ENCODE measurements at regions not wholly inside any gene's neighbourhood (a gene's known extent, or its start where the extent isn't known, plus 50 kb on each side); places are given as distances from the start of the nearest gene placed in this dataset.
"Not testable (repeated sequence)": the region's sequence is repeated elsewhere in the genome, so short reads cannot be mapped to it uniquely, and the experiment has no call there.

GRCh38 chr11:133638921-133639320, 106.6 kb upstream of the OPCML start:
- no peaks in the 10 kb centered on the region for H3K9me3 ChIP-seq
- H3K4me1 ChIP-seq = no peaks in the 10 kb centered on the region
- no peaks in the 10 kb centered on the region for H3K36me3 ChIP-seq
- no peak overlapping the region for H3K4me3 ChIP-seq
- intact Hi-C loops (cut with DNase I) = no loop called here
- DNase-seq (no peak), ATAC-seq (no peak)
- no peaks in the 10 kb centered on the region for H3K27me3 ChIP-seq
- TF ChIP-seq CTCF (IDR thresholded peaks at IDR 0.05) = no peak
- H3K27ac ChIP-seq = no peak overlapping the region

GRCh38 chr11:133636711-133637355, 104.5 kb upstream of the OPCML start:
- Histone ChIP-seq H3K4me3 (no peak overlapping the region), H3K27me3 (no peaks in the 10 kb centered on the region), H3K27ac (no peak overlapping the region), H3K4me1 (no peaks in the 10 kb centered on the region), H3K36me3 (no peaks in the 10 kb centered on the region), H3K9me3 (no peaks in the 10 kb centered on the region)
- intact Hi-C loops (cut with DNase I) = no loop called here
- no peak for DNase-seq
- ATAC-seq = no peak
- no peak for TF ChIP-seq CTCF (IDR thresholded peaks at IDR 0.05)

DNA sequence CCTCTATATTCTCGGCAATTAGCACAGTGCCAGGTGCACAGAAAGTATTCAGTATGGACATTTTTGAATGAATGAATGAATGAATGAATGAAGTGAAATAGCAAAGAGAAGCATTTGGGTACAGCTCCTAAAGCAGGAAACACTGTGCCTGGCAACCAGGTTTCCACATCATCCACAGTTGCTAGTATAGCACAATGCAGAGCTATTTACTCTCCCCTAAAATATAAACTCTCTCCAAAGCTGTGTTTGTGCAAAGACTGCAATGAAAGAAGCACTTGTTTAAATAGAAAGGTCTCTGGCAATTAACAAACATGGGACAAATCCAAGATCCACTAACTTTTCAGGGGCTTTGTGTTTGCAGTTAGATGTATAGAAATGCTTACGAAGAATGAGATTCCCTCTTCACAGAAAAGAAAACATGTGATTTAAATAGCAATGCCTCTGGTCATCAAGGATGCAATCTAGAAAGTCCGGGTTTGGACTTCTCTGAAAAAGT, 103.0 kb upstream of the OPCML start:
- H3K4me1 ChIP-seq = no peaks in the 10 kb centered on the region
- no peaks in the 10 kb centered on the region for H3K36me3 ChIP-seq
- DNase-seq (no peak), ATAC-seq (no peak)
- no peaks in the 10 kb centered on the region for H3K9me3 ChIP-seq
- no peak overlapping the region for H3K27ac ChIP-seq
- no peaks in the 10 kb centered on the region for H3K27me3 ChIP-seq
- no peak overlapping the region for H3K4me3 ChIP-seq
- no peak for TF ChIP-seq CTCF (IDR thresholded peaks at IDR 0.05)
- intact Hi-C loops (cut with DNase I) = no loop called here

DNA sequence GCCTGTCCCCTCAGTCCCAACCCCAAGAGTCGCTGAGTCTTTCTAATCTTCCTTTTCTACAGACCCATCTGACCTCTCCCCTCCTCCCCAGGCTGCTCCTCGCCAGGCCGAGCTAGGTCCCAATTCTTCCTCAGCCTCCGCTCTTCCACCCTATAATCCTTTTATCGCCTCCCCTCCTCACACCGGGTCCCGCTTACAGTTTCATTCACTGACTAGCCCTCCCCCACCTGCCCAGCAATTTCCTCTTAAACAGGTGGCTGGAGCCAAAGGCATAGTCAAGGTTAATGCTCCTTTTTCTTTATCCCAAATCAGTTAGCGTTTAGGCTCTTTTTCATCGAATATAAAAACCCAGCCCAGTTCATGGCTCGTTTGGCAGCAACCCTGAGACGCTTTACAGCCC, 96.1 kb upstream of the OPCML start:
- intact Hi-C loops (cut with DNase I); H3K9me3 ChIP-seq; DNase-seq; H3K36me3 ChIP-seq; H3K27ac ChIP-seq; H3K4me3 ChIP-seq; H3K4me1 ChIP-seq; H3K27me3 ChIP-seq; ATAC-seq: not testable (repeated sequence)

GRCh38 chr11:133621611-133622010, 89.3 kb upstream of the OPCML start:
- no peak for DNase-seq
- no peak for TF ChIP-seq CTCF (IDR thresholded peaks at IDR 0.05)
- Histone ChIP-seq H3K4me1 (no peaks in the 10 kb centered on the region), H3K4me3 (no peak overlapping the region), H3K27ac (no peak overlapping the region), H3K9me3 (no peaks in the 10 kb centered on the region), H3K36me3 (no peaks in the 10 kb centered on the region), H3K27me3 (no peaks in the 10 kb centered on the region)
- peak; percentile 50 for ATAC-seq
- intact Hi-C loops (cut with DNase I) = no loop called here

DNA sequence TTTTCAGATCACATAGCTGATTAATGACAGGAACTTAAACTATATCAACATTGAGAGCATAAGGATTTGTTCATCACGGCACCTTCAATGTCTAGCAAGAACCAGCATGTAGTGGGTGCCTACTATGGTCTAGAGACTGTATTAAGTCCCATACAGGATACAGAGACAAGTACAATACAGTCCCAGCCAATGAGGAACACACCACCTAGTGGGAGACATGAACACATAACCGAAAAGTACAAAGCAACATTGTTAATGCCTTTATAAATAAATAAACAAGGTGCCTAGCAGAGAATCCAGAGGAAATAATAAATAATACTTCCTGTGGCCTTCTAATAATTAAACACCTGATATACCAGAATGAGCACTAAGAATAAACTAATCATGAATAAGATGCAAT, 87.7 kb upstream of the OPCML start:
- DNase-seq (no peak), ATAC-seq (peak; percentile 31)
- peak; percentile 7 for TF ChIP-seq CTCF (IDR thresholded peaks at IDR 0.05)
- no peaks in the 10 kb centered on the region for H3K9me3 ChIP-seq
- H3K4me1 ChIP-seq = no peaks in the 10 kb centered on the region
- intact Hi-C loops (cut with DNase I) = no loop called here
- no peaks in the 10 kb centered on the region for H3K36me3 ChIP-seq
- no peaks in the 10 kb centered on the region for H3K27me3 ChIP-seq
- no peak overlapping the region for H3K27ac ChIP-seq
- H3K4me3 ChIP-seq = no peak overlapping the region
